Suprapubic skin (tissue), 4 donors: ENCODE measurements at regions not wholly inside any gene's neighbourhood (a gene's known extent, or its start where the extent isn't known, plus 50 kb on each side); places are given as distances from the start of the nearest gene placed in this dataset.
"Not testable (repeated sequence)": the region's sequence is repeated elsewhere in the genome, so short reads cannot be mapped to it uniquely, and the experiment has no call there.

Source experiments
- DNase-seq, 2 donors: peaks; one replicate each; pipeline ENCODE4 v3.0.0-alpha.2; 2019; ENCODE audit warnings: low spot score in 2 of 2
- H3K27ac ChIP-seq: fragments of 200-600 bp; sonication (generic); one replicate; pipeline ENCODE4 v1.5.1; 2019
- H3K27me3 ChIP-seq: fragments of 200-600 bp; sonication (generic); one replicate; pipeline ENCODE4 v1.5.1; 2019
- H3K36me3 ChIP-seq: fragments of 200-600 bp; sonication (generic); one replicate; pipeline ENCODE4 v1.5.1; 2019
- H3K4me1 ChIP-seq: fragments of 200-600 bp; sonication (generic); one replicate; pipeline ENCODE4 v1.5.1; 2019
- H3K4me3 ChIP-seq: fragments of 200-600 bp; sonication (generic); one replicate; pipeline ENCODE4 v1.5.1; 2019; ENCODE audit warnings: mild to moderate bottlenecking
- H3K9me3 ChIP-seq: fragments of 200-600 bp; sonication (generic); one replicate; pipeline ENCODE4 v1.5.1; 2019
- CTCF ChIP-seq, 2 donors: fragments of 200-600 bp in 1 of 2; fragments of 450-650 bp in 1 of 2; sonication (generic) in 1 of 2; IDR thresholded peaks; one replicate each; pipeline ENCODE4 v1.5.1; 2016 to 2019; ENCODE audit warnings: antibody characterized with exemption in 2 of 2, mild to moderate bottlenecking in 1 of 2, moderate library complexity in 1 of 2
- EP300 ChIP-seq: sonication (generic); formaldehyde crosslinking; IDR thresholded peaks from one replicate; pipeline ENCODE4 v1.6.1; 2017; ENCODE audit warnings: antibody characterized with exemption
- POLR2A ChIP-seq, 2 donors: fragments of 450-650 bp; IDR thresholded peaks; one replicate each; pipeline ENCODE4 v1.6.1; 2017; ENCODE audit warnings: antibody characterized with exemption in 2 of 2, mild to moderate bottlenecking in 2 of 2, moderate library complexity in 2 of 2
- POLR2AphosphoS5 ChIP-seq, 3 donors: sonication (generic); formaldehyde crosslinking; IDR thresholded peaks; one replicate each; pipeline ENCODE4 v1.6.1; 2017; ENCODE audit warnings: antibody characterized with exemption in 3 of 3
- WGBS: methylation state at CpG from one replicate; pipeline ENCODE4 v1.1.5; 2018; 5-methylcytosine and 5-hydroxymethylcytosine counted together

DNA sequence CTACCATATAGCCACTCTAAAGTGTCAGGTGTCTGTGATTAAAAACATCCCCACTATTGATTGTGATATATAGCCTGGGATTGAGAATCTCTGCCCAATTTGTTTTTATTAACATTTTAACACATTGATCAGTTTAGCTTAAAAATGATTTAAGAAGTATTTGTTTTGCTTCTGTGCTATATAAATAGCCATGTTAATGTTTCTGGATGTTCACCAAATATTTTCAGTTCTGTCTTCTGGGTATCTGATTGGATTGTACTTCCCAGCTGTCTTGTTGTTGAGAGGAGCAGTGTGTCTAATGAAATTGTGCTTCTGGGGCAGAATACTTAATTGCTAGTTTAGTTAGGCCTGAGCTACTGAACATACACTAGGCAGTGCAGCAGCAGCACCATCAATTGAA, 126.6 kb upstream of the TUSC1 start:
- H3K4me1 ChIP-seq: no peaks in the 10 kb centered on the region
- no peaks in the 10 kb centered on the region for H3K9me3 ChIP-seq
- H3K27ac ChIP-seq: no peak overlapping the region
- H3K27me3 ChIP-seq: no peaks in the 10 kb centered on the region
- H3K4me3 ChIP-seq: no peak overlapping the region
- no peaks in the 10 kb centered on the region for H3K36me3 ChIP-seq
- DNase-seq: no peak
- TF ChIP-seq POLR2A (IDR thresholded peaks at IDR 0.05) (no peak), CTCF (IDR thresholded peaks at IDR 0.05) (no peak), POLR2AphosphoS5 (IDR thresholded peaks at IDR 0.05) (no peak), EP300 (no peak)

DNA sequence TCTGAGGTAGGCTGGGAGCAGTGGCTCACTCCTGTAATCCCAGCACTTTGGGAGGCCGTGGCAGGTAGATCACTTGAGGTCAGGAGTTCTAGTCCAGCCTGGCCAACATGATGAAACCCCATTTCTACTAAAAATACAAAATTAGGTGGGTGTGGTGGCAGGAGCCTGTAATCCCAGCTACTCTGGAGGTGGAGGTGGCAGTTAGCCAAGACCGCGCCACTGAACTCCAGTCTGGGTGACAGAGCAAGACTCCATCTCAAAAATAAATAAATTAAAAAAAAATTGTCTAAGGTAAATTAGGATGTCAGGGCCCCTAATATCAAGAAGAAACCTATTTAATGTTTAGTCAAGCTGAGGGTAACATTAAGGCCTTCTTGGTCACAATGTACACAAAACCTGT, 123.7 kb upstream of the TUSC1 start:
- not testable (repeated sequence) for H3K36me3 ChIP-seq, DNase-seq, H3K9me3 ChIP-seq, H3K4me1 ChIP-seq, H3K4me3 ChIP-seq, H3K27me3 ChIP-seq, H3K27ac ChIP-seq
- WGBS: 95% methylated on average over 3 of the region's 3 CpGs

- Histone ChIP-seq H3K9me3 (no peaks in the 10 kb centered on the region), H3K4me1 (no peaks in the 10 kb centered on the region), H3K4me3 (no peak overlapping the region), H3K36me3 (no peaks in the 10 kb centered on the region), H3K27me3 (no peaks in the 10 kb centered on the region), H3K27ac (no peak overlapping the region)
- TF ChIP-seq EP300 (no peak), POLR2AphosphoS5 (IDR thresholded peaks at IDR 0.05) (no peak), CTCF (IDR thresholded peaks at IDR 0.05) (no peak), POLR2A (IDR thresholded peaks at IDR 0.05) (no peak)
- WGBS: 92% methylated on average over 4 of the region's 4 CpGs
- DNase-seq: no peak
Observed at GRCh38 chr9:25773805-25774204, 95.6 kb upstream of the TUSC1 start.

DNA sequence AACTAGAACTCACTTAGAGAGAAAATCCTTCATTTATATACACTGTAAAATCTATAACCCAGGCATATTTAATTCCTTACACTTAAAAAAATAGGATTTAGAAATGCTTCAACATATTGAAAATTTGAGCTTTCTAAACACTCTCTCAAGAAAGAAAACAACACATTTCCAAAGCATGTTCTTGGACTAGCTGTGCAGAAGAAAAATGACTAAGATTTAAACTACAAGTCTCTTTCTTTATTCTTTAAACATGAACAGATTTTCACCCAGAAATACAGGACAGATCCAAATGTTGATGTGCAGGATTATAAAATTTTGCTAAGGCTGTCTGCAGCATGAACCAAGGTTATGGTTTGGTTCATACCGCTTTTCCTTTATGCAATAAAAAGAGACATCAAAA, 77.7 kb upstream of the TUSC1 start:
- Histone ChIP-seq H3K4me1 (no peaks in the 10 kb centered on the region), H3K27me3 (no peaks in the 10 kb centered on the region), H3K27ac (no peak overlapping the region), H3K36me3 (no peaks in the 10 kb centered on the region), H3K9me3 (no peaks in the 10 kb centered on the region), H3K4me3 (no peak overlapping the region)
- TF ChIP-seq POLR2AphosphoS5 (IDR thresholded peaks at IDR 0.05): no peak
- no peak for TF ChIP-seq POLR2A (IDR thresholded peaks at IDR 0.05)
- no peak for TF ChIP-seq CTCF (IDR thresholded peaks at IDR 0.05)
- no peak for TF ChIP-seq EP300
- no peak for DNase-seq
- WGBS: 83% methylated on average over 1 of the region's 1 CpG

DNA sequence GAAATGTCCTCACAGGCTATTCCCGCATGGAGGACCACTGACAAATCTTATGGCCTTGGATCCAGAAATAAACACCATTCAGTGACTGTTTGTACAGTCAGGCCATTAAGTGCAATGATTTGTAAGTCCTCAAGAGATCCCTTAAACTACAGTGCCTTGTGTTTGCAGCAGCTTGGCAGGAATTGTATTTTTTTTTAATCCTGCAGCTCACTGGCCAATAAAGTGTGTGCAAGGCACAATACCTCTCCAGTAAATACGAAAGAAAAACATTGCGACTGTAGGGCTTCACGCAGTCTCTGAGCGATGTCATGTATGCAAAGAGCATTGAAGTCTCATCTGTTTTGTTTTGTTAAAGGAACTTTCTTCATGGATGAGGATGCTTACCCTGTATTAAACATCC, 74.2 kb upstream of the TUSC1 start:
- Histone ChIP-seq H3K27ac (no peak overlapping the region), H3K4me3 (no peak overlapping the region), H3K36me3 (no peaks in the 10 kb centered on the region), H3K27me3 (no peaks in the 10 kb centered on the region), H3K4me1 (no peaks in the 10 kb centered on the region), H3K9me3 (no peaks in the 10 kb centered on the region)
- TF ChIP-seq CTCF (IDR thresholded peaks at IDR 0.05) (no peak), POLR2AphosphoS5 (IDR thresholded peaks at IDR 0.05) (no peak), EP300 (no peak), POLR2A (IDR thresholded peaks at IDR 0.05) (no peak)
- no peak for DNase-seq
- WGBS: 91% methylated on average over 5 of the region's 5 CpGs

DNA sequence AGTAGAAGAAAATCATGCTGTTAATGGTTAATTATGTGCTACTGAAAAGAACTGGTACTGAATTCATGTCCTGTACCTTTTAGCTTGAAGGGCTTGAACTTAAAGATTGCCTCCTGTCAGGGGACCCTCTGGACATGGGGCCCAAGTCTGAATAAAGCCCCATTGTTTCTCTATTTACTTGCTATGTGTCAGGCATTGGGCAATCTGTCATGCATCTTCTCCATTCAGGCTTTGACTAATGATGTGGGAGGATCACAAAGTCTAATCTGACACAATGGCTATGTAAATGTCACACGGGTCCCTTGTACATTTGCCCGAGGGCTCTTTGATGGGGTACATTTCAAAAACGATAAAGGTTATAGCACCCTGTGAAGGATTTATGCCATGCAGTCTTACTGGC, 64.0 kb upstream of the TUSC1 start:
- no peak for DNase-seq
- Histone ChIP-seq H3K27me3 (no peaks in the 10 kb centered on the region), H3K9me3 (no peaks in the 10 kb centered on the region), H3K36me3 (no peaks in the 10 kb centered on the region), H3K4me1 (no peaks in the 10 kb centered on the region), H3K27ac (no peak overlapping the region), H3K4me3 (no peak overlapping the region)
- TF ChIP-seq POLR2A (IDR thresholded peaks at IDR 0.05) (no peak), CTCF (IDR thresholded peaks at IDR 0.05) (no peak), EP300 (no peak), POLR2AphosphoS5 (IDR thresholded peaks at IDR 0.05) (no peak)
- WGBS: 53% methylated on average over 3 of the region's 3 CpGs
